Endothelial cell (in vitro differentiated cells): ENCODE measurements at regions not wholly inside any gene's neighbourhood (a gene's known extent, or its start where the extent isn't known, plus 50 kb on each side); places are given as distances from the start of the nearest gene placed in this dataset.

Experiments
- DNase-seq: peaks from one replicate; pipeline ENCODE4 v3.0.0; 2021; ENCODE audit warnings: low spot score
- H3K27ac Mint-ChIP-seq: one replicate; pipeline ENCODE4 v1.8.0; 2021; ENCODE audit warnings: mixed read lengths, inconsistent platforms; ENCODE audit not compliant: unreplicated experiment
- H3K27me3 Mint-ChIP-seq: one replicate; pipeline ENCODE4 v1.8.0; 2021; ENCODE audit warnings: mild to moderate bottlenecking, moderate library complexity, mixed read lengths, inconsistent platforms; ENCODE audit not compliant: unreplicated experiment
- H3K36me3 Mint-ChIP-seq: one replicate; pipeline ENCODE4 v1.8.0; 2021; ENCODE audit warnings: mild to moderate bottlenecking, low read depth, mixed read lengths, inconsistent platforms; ENCODE audit not compliant: unreplicated experiment
- H3K4me1 Mint-ChIP-seq: one replicate; pipeline ENCODE4 v1.8.0; 2021; ENCODE audit warnings: mild to moderate bottlenecking, mixed read lengths, inconsistent platforms; ENCODE audit not compliant: unreplicated experiment
- H3K4me3 Mint-ChIP-seq: one replicate; pipeline ENCODE4 v1.8.0; 2021; ENCODE audit warnings: mild to moderate bottlenecking, mixed read lengths, inconsistent platforms; ENCODE audit not compliant: unreplicated experiment
- H3K9me3 Mint-ChIP-seq: one replicate; pipeline ENCODE4 v1.8.0; 2021; ENCODE audit warnings: mixed read lengths, inconsistent platforms; ENCODE audit not compliant: unreplicated experiment
- CTCF ChIP-seq: fragments of 200-600 bp; sonication (generic); IDR thresholded peaks from one replicate; pipeline ENCODE4 v1.5.0; 2021; ENCODE audit warnings: antibody characterized with exemption; ENCODE audit not compliant: unreplicated experiment

DNA sequence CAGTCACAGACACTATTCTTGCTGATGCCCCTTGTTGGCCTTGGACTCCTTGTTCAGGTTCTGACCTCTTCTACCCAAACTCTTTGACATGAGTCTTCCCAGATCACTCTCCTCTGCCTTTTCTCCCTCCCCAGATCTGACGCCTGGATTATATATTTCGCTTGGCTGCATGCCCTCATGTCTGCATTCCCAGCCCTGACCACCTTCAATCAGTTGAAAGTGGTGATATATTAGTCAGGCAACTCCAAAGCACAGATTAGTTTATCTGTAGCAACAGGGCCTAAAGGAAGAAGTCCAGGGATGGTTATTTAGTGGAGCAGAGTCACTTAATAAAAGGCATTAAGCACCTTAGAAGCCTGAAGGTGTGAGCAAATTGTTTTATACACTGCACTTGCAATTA is 110.0 kb upstream of the GUCA2B start:
- H3K36me3 Mint-ChIP-seq, result no peaks in the 10 kb centered on the region
- H3K9me3 Mint-ChIP-seq, result no peaks in the 10 kb centered on the region
- H3K27ac Mint-ChIP-seq, result no peak overlapping the region
- no peaks in the 10 kb centered on the region for H3K4me1 Mint-ChIP-seq
- no peak overlapping the region for H3K4me3 Mint-ChIP-seq
- DNase-seq, result no peak
- no peaks in the 10 kb centered on the region for H3K27me3 Mint-ChIP-seq
- no peak for TF ChIP-seq CTCF

DNA sequence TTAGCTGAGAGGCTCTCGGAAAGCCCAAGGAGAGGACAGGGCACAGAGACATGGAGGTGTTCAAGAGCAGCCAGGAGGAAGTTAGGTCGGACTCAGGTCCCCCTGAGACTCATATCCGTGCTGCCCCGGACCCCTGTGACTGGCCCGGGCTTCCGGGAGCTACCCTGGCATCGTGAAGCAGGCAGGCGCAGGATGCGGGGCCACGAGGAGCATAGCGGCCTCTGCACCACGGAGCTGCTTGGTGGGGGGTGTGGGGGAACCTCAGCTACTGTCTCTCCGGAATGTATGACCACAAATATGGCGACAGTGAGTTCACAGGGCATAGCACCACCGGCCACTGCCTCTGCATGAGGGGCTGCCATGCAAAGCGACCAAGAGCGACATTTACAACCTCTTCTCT is 112.2 kb upstream of the GUCA2B start:
- H3K36me3 Mint-ChIP-seq, result no peaks in the 10 kb centered on the region
- no peak for DNase-seq
- H3K4me1 Mint-ChIP-seq, result peaks cover 2% of the 10 kb centered on the region
- H3K27ac Mint-ChIP-seq, result no peak overlapping the region
- TF ChIP-seq CTCF, result no peak
- no peaks in the 10 kb centered on the region for H3K27me3 Mint-ChIP-seq
- H3K4me3 Mint-ChIP-seq, result no peak overlapping the region
- H3K9me3 Mint-ChIP-seq, result no peaks in the 10 kb centered on the region

- H3K27ac Mint-ChIP-seq, result no peak overlapping the region
- H3K4me1 Mint-ChIP-seq, result peaks cover 2% of the 10 kb centered on the region
- no peaks in the 10 kb centered on the region for H3K36me3 Mint-ChIP-seq
- H3K4me3 Mint-ChIP-seq, result no peak overlapping the region
- no peak for TF ChIP-seq CTCF
- no peak for DNase-seq
- H3K9me3 Mint-ChIP-seq, result no peaks in the 10 kb centered on the region
- no peaks in the 10 kb centered on the region for H3K27me3 Mint-ChIP-seq
Observed at GRCh38 chr1:42040159-42040558, 113.1 kb upstream of the GUCA2B start.

- Mint-ChIP-seq H3K27me3 (peaks cover 2% of the 10 kb centered on the region), H3K4me1 (peaks cover 16% of the 10 kb centered on the region), H3K27ac (no peak overlapping the region), H3K4me3 (no peak overlapping the region), H3K9me3 (no peaks in the 10 kb centered on the region), H3K36me3 (peaks cover 3% of the 10 kb centered on the region)
- no peak for TF ChIP-seq CTCF
- no peak for DNase-seq
Observed at GRCh38 chr1:42038261-42038660, 114.9 kb upstream of the GUCA2B start.

DNA sequence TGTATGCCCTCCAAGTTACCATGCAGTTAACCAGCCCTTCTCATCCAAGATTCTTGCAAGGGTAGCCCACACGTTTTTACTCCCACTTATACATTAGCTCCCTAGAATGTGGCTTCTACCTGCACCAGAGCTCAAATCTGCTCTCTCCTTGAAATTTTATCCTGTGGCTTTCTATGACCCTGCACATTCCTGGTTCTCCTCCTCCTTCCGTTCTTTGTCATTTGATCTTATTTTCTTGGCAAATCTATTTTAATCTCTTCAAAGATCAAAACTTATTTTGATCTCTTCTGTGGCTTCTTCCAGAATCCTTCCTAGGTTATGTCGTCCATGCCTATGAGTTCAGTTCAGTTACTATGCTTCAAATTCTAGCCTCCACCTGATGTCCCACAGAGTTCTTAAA is 115.6 kb upstream of the GUCA2B start:
- peaks cover 16% of the 10 kb centered on the region for H3K4me1 Mint-ChIP-seq

More for the DNA sequence above, 115.6 kb upstream of the GUCA2B start:
- no peak for TF ChIP-seq CTCF
- Mint-ChIP-seq H3K9me3 (no peaks in the 10 kb centered on the region), H3K27me3 (peaks cover 2% of the 10 kb centered on the region), H3K36me3 (peaks cover 3% of the 10 kb centered on the region), H3K27ac (no peak overlapping the region), H3K4me3 (no peak overlapping the region)
- DNase-seq, result no peak
